CD14-positive monocyte (primary cell): ENCODE measurements at regions not wholly inside any gene's neighbourhood (a gene's known extent, or its start where the extent isn't known, plus 50 kb on each side); places are given as distances from the start of the nearest gene placed in this dataset.

Experiments
- DNase-seq, 3 donors: peaks; one replicate each; pipeline ENCODE4 v3.0.0-alpha.2; 2011 to 2022
- H2AFZ ChIP-seq: 2 replicates; pipeline ENCODE4 v1.6.0; 2012; ENCODE audit warnings: mild to moderate bottlenecking, low read depth, low read length, inconsistent platforms; ENCODE audit not compliant: insufficient read depth, poor library complexity, severe bottlenecking
- H3K27ac ChIP-seq, 2 donors: 1 replicate in 1 of 2; 2 replicates in 1 of 2; pipeline ENCODE4 v1.5.1; 2012 to 2013; ENCODE audit warnings: low read length in 2 of 2, control low read depth in 1 of 2, inconsistent platforms in 1 of 2, low read depth in 1 of 2, mild to moderate bottlenecking in 1 of 2
- H3K27me3 ChIP-seq, 2 donors: one replicate each; pipeline versions ENCODE4 v1.6.0 to v1.6.1; 2011 to 2013; ENCODE audit warnings: low read length in 2 of 2; ENCODE audit not compliant: control insufficient read depth in 2 of 2, insufficient read depth in 2 of 2
- H3K36me3 ChIP-seq, 2 donors: replicated peaks in 1 of 2; 1 replicate in 1 of 2; 2 replicates in 1 of 2; pipeline versions ENCODE4 v1.5.1 to v1.6.1; 2012 to 2013; ENCODE audit warnings: low read length in 2 of 2, control low read depth in 1 of 2, inconsistent platforms in 1 of 2, mild to moderate bottlenecking in 1 of 2; ENCODE audit not compliant: insufficient read depth in 2 of 2, control insufficient read depth in 1 of 2
- H3K4me1 ChIP-seq, 2 donors: 1 replicate in 1 of 2; 2 replicates in 1 of 2; pipeline versions ENCODE4 v1.5.1 to v1.6.1; 2012 to 2013; ENCODE audit warnings: low read length in 2 of 2, control low read depth in 1 of 2, inconsistent platforms in 1 of 2, mild to moderate bottlenecking in 1 of 2, moderate library complexity in 1 of 2; ENCODE audit not compliant: insufficient read depth in 2 of 2, control insufficient read depth in 1 of 2
- H3K4me2 ChIP-seq: replicated peaks from 2 replicates; pipeline ENCODE3; 2012; ENCODE audit warnings: low read length, moderate library complexity, mild to moderate bottlenecking; ENCODE audit not compliant: poor library complexity, severe bottlenecking; ENCODE audit errors: extremely low read depth
- H3K4me3 ChIP-seq, 3 experiments: fragments of 200-600 bp in 1 of 3; sonication (generic) in 1 of 3; replicated peaks in 1 of 3; 1 replicate in 2 of 3; 2 replicates in 1 of 3; pipeline ENCODE4 v1.5.1; 2011 to 2013; ENCODE audit warnings: low read length in 3 of 3, mild to moderate bottlenecking in 3 of 3, control low read depth in 2 of 3, low read depth in 2 of 3, inconsistent platforms in 1 of 3, moderate library complexity in 1 of 3
- H3K79me2 ChIP-seq: 2 replicates; pipeline ENCODE4 v1.6.0; 2012; ENCODE audit warnings: mild to moderate bottlenecking, control low read depth, inconsistent platforms, low read length, moderate library complexity; ENCODE audit not compliant: insufficient read depth
- H3K9ac ChIP-seq: 2 replicates; pipeline ENCODE4 v1.6.0; 2017; ENCODE audit warnings: low read length, mild to moderate bottlenecking; ENCODE audit not compliant: insufficient read depth, poor library complexity, severe bottlenecking
- H3K9me3 ChIP-seq, 2 donors: replicated peaks in 1 of 2; 1 replicate in 1 of 2; 2 replicates in 1 of 2; pipeline versions ENCODE4 v1.5.1 to v1.6.1; 2012 to 2013; ENCODE audit warnings: low read length in 2 of 2, control low read depth in 1 of 2; ENCODE audit not compliant: control insufficient read depth in 1 of 2, insufficient read depth in 1 of 2
- H4K20me1 ChIP-seq: 2 replicates; pipeline ENCODE4 v1.6.0; 2012; ENCODE audit warnings: mild to moderate bottlenecking, low read length, control low read depth, moderate library complexity; ENCODE audit not compliant: insufficient read depth
- H3K27ac Mint-ChIP-seq, 7 donors: one replicate each; pipeline ENCODE4 v1.8.0; 2020; ENCODE audit warnings: mild to moderate bottlenecking in 7 of 7, mixed read lengths in 7 of 7, moderate library complexity in 6 of 7, inconsistent platforms in 2 of 7
- H3K27me3 Mint-ChIP-seq, 3 donors: one replicate each; pipeline ENCODE4 v1.8.0; 2021 to 2022; ENCODE audit warnings: low read depth in 3 of 3, mild to moderate bottlenecking in 3 of 3, mixed read lengths in 3 of 3, moderate library complexity in 3 of 3, inconsistent platforms in 1 of 3
- H3K36me3 Mint-ChIP-seq, 2 donors: one replicate each; pipeline ENCODE4 v1.8.0; 2020; ENCODE audit warnings: mixed read lengths in 2 of 2, inconsistent platforms in 1 of 2, mild to moderate bottlenecking in 1 of 2
- H3K4me1 Mint-ChIP-seq: one replicate; pipeline ENCODE4 v1.8.0; 2020; ENCODE audit warnings: mild to moderate bottlenecking, mixed read lengths
- H3K4me3 Mint-ChIP-seq, 2 donors: one replicate each; pipeline ENCODE4 v1.8.0; 2020; ENCODE audit warnings: mild to moderate bottlenecking in 2 of 2, mixed read lengths in 2 of 2, moderate library complexity in 1 of 2
- H3K9me3 Mint-ChIP-seq, 7 donors: one replicate each; pipeline ENCODE4 v1.8.0; 2020 to 2022; ENCODE audit warnings: mixed read lengths in 7 of 7, mild to moderate bottlenecking in 6 of 7, moderate library complexity in 6 of 7, inconsistent platforms in 2 of 7
- CTCF ChIP-seq: fragments of 200-600 bp; IDR thresholded peaks from one replicate; pipeline ENCODE4 v1.8.0; 2022; ENCODE audit warnings: antibody characterized with exemption, mild to moderate bottlenecking
- WGBS: methylation state at CpG from one replicate; pipeline ENCODE4 v1.1.5; 2013; ENCODE audit warnings: missing lambda C conversion rate; ENCODE audit not compliant: insufficient coverage; 5-methylcytosine and 5-hydroxymethylcytosine counted together
- intact Hi-C, 2 donors: fragments of 100-400 bp; cut with micrococcal nuclease; formaldehyde crosslinking; loops; one replicate each; pipeline versions ENCODE4 v1.15.0 to v1.15.1; 2023

GRCh38 chr12:116481726-116482125, 77.5 kb upstream of the MAP1LC3B2 start:
- Histone ChIP-seq H3K36me3 (no peaks in the 10 kb centered on the region), H3K4me1 (no peaks in the 10 kb centered on the region), H3K27ac (no peak overlapping the region), H3K79me2 (no peaks in the 10 kb centered on the region), H2AFZ (no peak overlapping the region), H4K20me1 (no peaks in the 10 kb centered on the region), H3K9me3 (peaks cover 8 to 13% of the 10 kb centered on the region in 2 donors), H3K27me3 (no peaks in the 10 kb centered on the region), H3K9ac (no peak overlapping the region), H3K4me2 (no peak overlapping the region), H3K4me3 (no peak overlapping the region)
- no peak overlapping the region for H3K4me3 Mint-ChIP-seq
- H3K36me3 Mint-ChIP-seq, result no peaks in the 10 kb centered on the region
- no peak for DNase-seq
- peaks cover 3 to 19% (median 13%) of the 10 kb centered on the region in 7 donors for H3K9me3 Mint-ChIP-seq
- H3K27me3 Mint-ChIP-seq, result peaks cover 0 to 5% (median 2%) of the 10 kb centered on the region in 3 donors
- intact Hi-C loops, result no loop called here
- no peak overlapping the region for H3K27ac Mint-ChIP-seq
- no peaks in the 10 kb centered on the region for H3K4me1 Mint-ChIP-seq
- no peak for TF ChIP-seq CTCF
- WGBS, result 92% methylated on average over 7 of the region's 9 CpGs

- Histone ChIP-seq H3K27ac (no peak overlapping the region), H3K9ac (no peak overlapping the region), H3K4me3 (no peak overlapping the region), H3K79me2 (no peaks in the 10 kb centered on the region), H3K4me2 (no peak overlapping the region), H2AFZ (no peak overlapping the region), H3K36me3 (no peaks in the 10 kb centered on the region), H4K20me1 (no peaks in the 10 kb centered on the region), H3K27me3 (no peaks in the 10 kb centered on the region), H3K4me1 (no peaks in the 10 kb centered on the region), H3K9me3 (peaks cover 4 to 11% of the 10 kb centered on the region in 2 donors)
- H3K4me1 Mint-ChIP-seq, result no peaks in the 10 kb centered on the region
- H3K9me3 Mint-ChIP-seq, result peaks cover 6 to 19% (median 14%) of the 10 kb centered on the region in 7 donors
- no peak for TF ChIP-seq CTCF
- no peak overlapping the region for H3K4me3 Mint-ChIP-seq
- no peaks in the 10 kb centered on the region for H3K36me3 Mint-ChIP-seq
- 89% methylated on average over 20 of the region's 20 CpGs for WGBS
- DNase-seq, result no peak
- H3K27ac Mint-ChIP-seq, result no peak overlapping the region
- H3K27me3 Mint-ChIP-seq, result peaks cover 0 to 5% (median 2%) of the 10 kb centered on the region in 3 donors
- intact Hi-C loops, result no loop called here
Observed at GRCh38 chr12:116482179-116482578, 77.0 kb upstream of the MAP1LC3B2 start.
